ENCODE measurements at regions not wholly inside any gene's neighbourhood (a gene's known extent, or its start where the extent isn't known, plus 50 kb on each side); places are given as distances from the start of the nearest gene placed in this dataset.

GRCh38 chr21:24840287-24840686 lies 767.0 kb downstream of the MRPL39 start:
- H2AFZ ChIP-seq = no peak overlapping the region
- no peaks in the 10 kb centered on the region for H3K36me3 ChIP-seq (ENCODE audit: low read depth)
- no peak for TF ChIP-seq EZH2 (IDR thresholded peaks at IDR 0.05; ENCODE audit: insufficient read depth, poor library complexity, severe bottlenecking)
- no peak for TF ChIP-seq EZH2phosphoT487 (IDR thresholded peaks at IDR 0.05; ENCODE audit: insufficient read depth, low read depth)
- H3K9me2 ChIP-seq (ENCODE audit: insufficient read depth) = no peaks in the 10 kb centered on the region
- in situ Hi-C loops (cut with MboI) = no loop called here
- WGBS, 2 experiments (ENCODE audit: low coverage in 1 of 2, low lambda C conversion rate in 2 of 2, missing lambda C conversion rate in 2 of 2) = 70 to 73% methylated on average over 25 to 29 of the region's 30 CpGs
- no peaks in the 10 kb centered on the region for H4K20me1 ChIP-seq (ENCODE audit: insufficient read depth)
- H3K9me3 ChIP-seq (ENCODE audit: low read depth) = no peaks in the 10 kb centered on the region
- H3K27me3 ChIP-seq (replicated peaks; ENCODE audit: insufficient read depth) = no peaks in the 10 kb centered on the region
- no peak overlapping the region for H3K4me3 ChIP-seq
- no peak overlapping the region for H3K27ac ChIP-seq
- no peak overlapping the region for H3K9ac ChIP-seq
- no peak for DNase-seq
- no peak overlapping the region for H3K4me2 ChIP-seq (ENCODE audit: unreplicated experiment)
- no peaks in the 10 kb centered on the region for H3K4me1 ChIP-seq (ENCODE audit: insufficient read depth)
- no peaks in the 10 kb centered on the region for H3F3A ChIP-seq (ENCODE audit: insufficient read depth)
- H3K79me2 ChIP-seq (ENCODE audit: insufficient read depth) = no peaks in the 10 kb centered on the region

GRCh38 chr21:24832961-24833360 lies 774.3 kb downstream of the MRPL39 start:
- TF ChIP-seq EZH2 (IDR thresholded peaks at IDR 0.05; ENCODE audit: insufficient read depth, poor library complexity, severe bottlenecking) (no peak), EZH2phosphoT487 (IDR thresholded peaks at IDR 0.05; ENCODE audit: insufficient read depth, low read depth) (no peak)

GRCh38 chr21:24829397-24829796 lies 777.9 kb downstream of the MRPL39 start:
- Histone ChIP-seq H4K20me1 (ENCODE audit: insufficient read depth) (no peaks in the 10 kb centered on the region), H3K9ac (no peak overlapping the region), H3K27me3 (replicated peaks; ENCODE audit: insufficient read depth) (no peaks in the 10 kb centered on the region), H3K79me2 (ENCODE audit: insufficient read depth) (no peaks in the 10 kb centered on the region), H3K4me3 (no peak overlapping the region), H3K9me2 (ENCODE audit: insufficient read depth) (no peaks in the 10 kb centered on the region), H3K36me3 (ENCODE audit: low read depth) (no peaks in the 10 kb centered on the region), H3F3A (ENCODE audit: insufficient read depth) (no peaks in the 10 kb centered on the region), H3K4me2 (ENCODE audit: unreplicated experiment) (no peak overlapping the region), H3K9me3 (ENCODE audit: low read depth) (no peaks in the 10 kb centered on the region), H2AFZ (no peak overlapping the region), H3K4me1 (ENCODE audit: insufficient read depth) (no peaks in the 10 kb centered on the region), H3K27ac (no peak overlapping the region)
- TF ChIP-seq EZH2 (IDR thresholded peaks at IDR 0.05; ENCODE audit: insufficient read depth, poor library complexity, severe bottlenecking) (no peak), EZH2phosphoT487 (IDR thresholded peaks at IDR 0.05; ENCODE audit: insufficient read depth, low read depth) (no peak)
- in situ Hi-C loops (cut with MboI) = no loop called here
- WGBS, 2 experiments (ENCODE audit: low coverage in 1 of 2, low lambda C conversion rate in 2 of 2, missing lambda C conversion rate in 2 of 2) = 0 to 15% methylated on average over 1 of the region's 1 CpG
- no peak for DNase-seq

More at GRCh38 chr21:24832961-24833360, 774.3 kb downstream of the MRPL39 start:
- DNase-seq = no peak
- no peaks in the 10 kb centered on the region for H3K36me3 ChIP-seq (ENCODE audit: low read depth)
- H3K27me3 ChIP-seq (replicated peaks; ENCODE audit: insufficient read depth) = no peaks in the 10 kb centered on the region
- no peak overlapping the region for H2AFZ ChIP-seq
- H4K20me1 ChIP-seq (ENCODE audit: insufficient read depth) = no peaks in the 10 kb centered on the region
- H3K9me2 ChIP-seq (ENCODE audit: insufficient read depth) = no peaks in the 10 kb centered on the region
- H3K4me3 ChIP-seq = no peak overlapping the region
- H3K9me3 ChIP-seq (ENCODE audit: low read depth) = no peaks in the 10 kb centered on the region
- H3K79me2 ChIP-seq (ENCODE audit: insufficient read depth) = no peaks in the 10 kb centered on the region
- H3K27ac ChIP-seq = no peak overlapping the region
- WGBS, 2 experiments (ENCODE audit: low coverage in 1 of 2, low lambda C conversion rate in 2 of 2, missing lambda C conversion rate in 2 of 2) = 9 to 12% methylated on average over 1 of the region's 1 CpG
- H3K4me2 ChIP-seq (ENCODE audit: unreplicated experiment) = no peak overlapping the region
- H3K4me1 ChIP-seq (ENCODE audit: insufficient read depth) = no peaks in the 10 kb centered on the region
- H3F3A ChIP-seq (ENCODE audit: insufficient read depth) = no peaks in the 10 kb centered on the region
- in situ Hi-C loops (cut with MboI) = no loop called here
- H3K9ac ChIP-seq = no peak overlapping the region

GRCh38 chr21:24826822-24827221 lies 780.5 kb downstream of the MRPL39 start:
- no peaks in the 10 kb centered on the region for H3F3A ChIP-seq (ENCODE audit: insufficient read depth)
- whole genome bisulfite sequencing, 2 experiments (ENCODE audit: low coverage in 1 of 2, low lambda C conversion rate in 2 of 2, missing lambda C conversion rate in 2 of 2) = 3 to 10% methylated on average over 1 of the region's 1 CpG
- H3K4me1 ChIP-seq (ENCODE audit: insufficient read depth) = no peaks in the 10 kb centered on the region
- no peaks in the 10 kb centered on the region for H4K20me1 ChIP-seq (ENCODE audit: insufficient read depth)
- in situ Hi-C loops (cut with MboI) = no loop called here
- DNase-seq = no peak
- H3K27ac ChIP-seq = no peak overlapping the region
- TF ChIP-seq EZH2phosphoT487 (IDR thresholded peaks at IDR 0.05; ENCODE audit: insufficient read depth, low read depth) = no peak
- TF ChIP-seq EZH2 (IDR thresholded peaks at IDR 0.05; ENCODE audit: insufficient read depth, poor library complexity, severe bottlenecking) = no peak
- H3K27me3 ChIP-seq (replicated peaks; ENCODE audit: insufficient read depth) = no peaks in the 10 kb centered on the region
- H3K9me2 ChIP-seq (ENCODE audit: insufficient read depth) = no peaks in the 10 kb centered on the region
- H2AFZ ChIP-seq = no peak overlapping the region
- H3K9me3 ChIP-seq (ENCODE audit: low read depth) = no peaks in the 10 kb centered on the region
- H3K79me2 ChIP-seq (ENCODE audit: insufficient read depth) = no peaks in the 10 kb centered on the region
- H3K4me2 ChIP-seq (ENCODE audit: unreplicated experiment) = no peak overlapping the region
- no peak overlapping the region for H3K4me3 ChIP-seq
- no peaks in the 10 kb centered on the region for H3K36me3 ChIP-seq (ENCODE audit: low read depth)
- H3K9ac ChIP-seq = no peak overlapping the region

GRCh38 chr21:24825348-24825747 lies 781.9 kb downstream of the MRPL39 start:
- 26 to 31% methylated on average over 4 of the region's 4 CpGs for WGBS, 2 experiments (ENCODE audit: low coverage in 1 of 2, low lambda C conversion rate in 2 of 2, missing lambda C conversion rate in 2 of 2)
- H3K9me3 ChIP-seq (ENCODE audit: low read depth) = no peaks in the 10 kb centered on the region

More at GRCh38 chr21:24825348-24825747, 781.9 kb downstream of the MRPL39 start:
- Histone ChIP-seq H3K4me3 (no peak overlapping the region), H3K36me3 (ENCODE audit: low read depth) (no peaks in the 10 kb centered on the region), H3K4me1 (ENCODE audit: insufficient read depth) (no peaks in the 10 kb centered on the region), H3K27me3 (replicated peaks; ENCODE audit: insufficient read depth) (no peaks in the 10 kb centered on the region), H2AFZ (no peak overlapping the region), H3K79me2 (ENCODE audit: insufficient read depth) (no peaks in the 10 kb centered on the region), H3K9me2 (ENCODE audit: insufficient read depth) (no peaks in the 10 kb centered on the region), H3F3A (ENCODE audit: insufficient read depth) (no peaks in the 10 kb centered on the region), H4K20me1 (ENCODE audit: insufficient read depth) (no peaks in the 10 kb centered on the region), H3K4me2 (ENCODE audit: unreplicated experiment) (no peak overlapping the region), H3K27ac (no peak overlapping the region), H3K9ac (no peak overlapping the region)
- TF ChIP-seq EZH2phosphoT487 (IDR thresholded peaks at IDR 0.05; ENCODE audit: insufficient read depth, low read depth) (no peak), EZH2 (IDR thresholded peaks at IDR 0.05; ENCODE audit: insufficient read depth, poor library complexity, severe bottlenecking) (no peak)
- no peak for DNase-seq
- in situ Hi-C loops (cut with MboI) = no loop called here

All from GM23248 (cell line).